Neural cell (in vitro differentiated cells): ENCODE measurements at regions not wholly inside any gene's neighbourhood (a gene's known extent, or its start where the extent isn't known, plus 50 kb on each side); places are given as distances from the start of the nearest gene placed in this dataset.

Experiments used
- H2AFZ ChIP-seq: fragments of 200-600, 300-800 bp; sonication (generic), shearing (Covaris generic); 2 replicates; pipeline ENCODE4 v1.6.0; 2014; ENCODE audit warnings: low read depth, mild to moderate bottlenecking, antibody characterized with exemption, low read length, moderate library complexity
- H3F3A ChIP-seq: fragments of 200-600 bp; shearing (Covaris generic); 2 replicates; pipeline ENCODE4 v1.6.1; 2016; ENCODE audit warnings: mild to moderate bottlenecking, moderate library complexity, mixed read lengths, antibody characterized with exemption, low read length; ENCODE audit not compliant: insufficient read depth, poor library complexity, severe bottlenecking
- H3K27ac ChIP-seq: fragments of 200-600, 300-800 bp; sonication (generic), shearing (Covaris generic); 2 replicates; pipeline ENCODE4 v1.5.1; 2014; ENCODE audit warnings: mild to moderate bottlenecking, low read length, moderate library complexity
- H3K27me3 ChIP-seq: fragments of 300-800, 200-600 bp; sonication (generic), shearing (Covaris generic); 2 replicates; pipeline ENCODE4 v1.6.0; 2014; ENCODE audit warnings: mild to moderate bottlenecking, low read depth, low read length, moderate library complexity; ENCODE audit not compliant: insufficient read depth
- H3K36me3 ChIP-seq: fragments of 300-800, 200-600 bp; sonication (generic), shearing (Covaris generic); 2 replicates; pipeline ENCODE4 v1.5.1; 2014; ENCODE audit warnings: mild to moderate bottlenecking, antibody characterized with exemption, low read length, moderate library complexity; ENCODE audit not compliant: insufficient read depth
- H3K4me2 ChIP-seq: fragments of 300-800, 200-600 bp; sonication (generic), shearing (Covaris generic); 2 replicates; pipeline ENCODE4 v1.6.0; 2014; ENCODE audit warnings: mild to moderate bottlenecking, low read length
- H3K4me3 ChIP-seq: fragments of 300-800, 200-600 bp; sonication (generic), shearing (Covaris generic); 2 replicates; pipeline ENCODE4 v1.5.1; 2014; ENCODE audit warnings: mild to moderate bottlenecking, low read length, moderate library complexity
- H3K79me2 ChIP-seq: fragments of 200-600 bp; shearing (Covaris generic); replicated peaks from 2 replicates; pipeline ENCODE4 v1.6.0; 2014; ENCODE audit warnings: mild to moderate bottlenecking, low read length, moderate library complexity; ENCODE audit not compliant: insufficient read depth
- H3K9ac ChIP-seq: fragments of 300-800, 200-600 bp; sonication (generic), shearing (Covaris generic); 2 replicates; pipeline ENCODE4 v1.6.1; 2016; ENCODE audit warnings: mild to moderate bottlenecking, low read length, mixed read lengths
- H3K9me2 ChIP-seq: fragments of 200-600 bp; shearing (Covaris generic); 2 replicates; pipeline ENCODE4 v1.6.1; 2016; ENCODE audit warnings: mild to moderate bottlenecking, low read length, mixed read lengths; ENCODE audit not compliant: insufficient read depth
- H3K9me3 ChIP-seq: fragments of 200-600, 300-800 bp; sonication (generic), shearing (Covaris generic); 2 replicates; pipeline ENCODE4 v1.6.1; 2016; ENCODE audit warnings: mild to moderate bottlenecking, mixed run types, low read length, moderate library complexity, mixed read lengths
- H4K20me1 ChIP-seq: fragments of 200-600 bp; shearing (Covaris generic); 2 replicates; pipeline ENCODE4 v1.6.1; 2016; ENCODE audit warnings: mild to moderate bottlenecking, mixed run types; ENCODE audit not compliant: insufficient read depth
- EP300 ChIP-seq: fragments of 450-650 bp; conservative IDR thresholded peaks from 2 replicates; pipeline ENCODE4 v1.6.1; 2014; ENCODE audit warnings: antibody characterized with exemption, mild to moderate bottlenecking, moderate library complexity; ENCODE audit not compliant: poor library complexity, severe bottlenecking
- EZH2 ChIP-seq: fragments of 200-600, 300-800 bp; shearing (Covaris generic), sonication (generic); IDR thresholded peaks from 2 replicates; pipeline ENCODE4 v1.6.1; 2014; ENCODE audit warnings: antibody characterized with exemption, low read length, borderline replicate concordance, mild to moderate bottlenecking; ENCODE audit not compliant: insufficient read depth, poor library complexity, severe bottlenecking
- MXI1 ChIP-seq: fragments of 450-650 bp; conservative IDR thresholded peaks from 2 replicates; pipeline ENCODE4 v1.6.1; 2014; ENCODE audit warnings: antibody characterized with exemption, mild to moderate bottlenecking; ENCODE audit not compliant: poor library complexity, severe bottlenecking
- POLR2AphosphoS5 ChIP-seq: IDR thresholded peaks from 2 replicates; pipeline ENCODE4 v1.6.1; 2012
- RAD21 ChIP-seq: fragments of 450-650 bp; conservative IDR thresholded peaks from 2 replicates; pipeline ENCODE4 v1.6.1; 2014; ENCODE audit warnings: antibody characterized with exemption, mild to moderate bottlenecking, moderate library complexity
- REST ChIP-seq: IDR thresholded peaks from 2 replicates; pipeline ENCODE4 v1.6.1; 2012; ENCODE audit warnings: borderline replicate concordance
- SMC3 ChIP-seq: fragments of 450-650 bp; conservative IDR thresholded peaks from 2 replicates; pipeline ENCODE4 v1.6.1; 2014; ENCODE audit warnings: antibody characterized with exemption, mild to moderate bottlenecking, moderate library complexity; ENCODE audit not compliant: poor library complexity
- TAF1 ChIP-seq: IDR thresholded peaks from 2 replicates; pipeline ENCODE4 v1.6.1; 2012; ENCODE audit warnings: low read depth
- TF ChIP-seq, protein P1 (sequence below): fragments of 450-650 bp; IDR thresholded peaks from 2 replicates; pipeline ENCODE4 v1.5.1; 2014; ENCODE audit warnings: antibody characterized with exemption, mild to moderate bottlenecking, moderate library complexity; ENCODE audit not compliant: poor library complexity, severe bottlenecking

GRCh38 chr3:81307221-81307620, 454.2 kb downstream of the GBE1 start:
- Histone ChIP-seq H3K4me3 (no peak overlapping the region), H3K4me2 (no peak overlapping the region), H4K20me1 (no peaks in the 10 kb centered on the region), H3K27ac (no peak overlapping the region), H3K36me3 (no peaks in the 10 kb centered on the region), H2AFZ (no peak overlapping the region), H3K9me3 (no peaks in the 10 kb centered on the region), H3K9ac (no peak overlapping the region), H3K27me3 (no peaks in the 10 kb centered on the region), H3K79me2 (no peaks in the 10 kb centered on the region), H3F3A (peaks cover 5% of the 10 kb centered on the region), H3K9me2 (no peaks in the 10 kb centered on the region)
- no peak for TF ChIP-seq MXI1
- TF ChIP-seq TAF1: no peak
- peak; percentile 73 for TF ChIP-seq EP300
- TF ChIP-seq RAD21: no peak
- peak; percentile 57 for TF ChIP-seq POLR2AphosphoS5

GRCh38 chr3:81303321-81303720, 458.1 kb downstream of the GBE1 start:
- H3K27ac ChIP-seq: peak overlapping the region; percentile 38
- peaks cover 5% of the 10 kb centered on the region for H3F3A ChIP-seq
- no peaks in the 10 kb centered on the region for H4K20me1 ChIP-seq
- no peaks in the 10 kb centered on the region for H3K9me2 ChIP-seq
- TF ChIP-seq EP300 (peak; percentile 62), POLR2AphosphoS5 (peak; percentile 64), REST (no peak), RAD21 (no peak)
- H3K4me2 ChIP-seq: peak overlapping the region; percentile 8
- no peaks in the 10 kb centered on the region for H3K36me3 ChIP-seq
- no peaks in the 10 kb centered on the region for H3K9me3 ChIP-seq
- no peaks in the 10 kb centered on the region for H3K79me2 ChIP-seq
- no peak overlapping the region for H3K9ac ChIP-seq
- peak overlapping the region; percentile 31 for H3K4me3 ChIP-seq
- H2AFZ ChIP-seq: no peak overlapping the region
- no peaks in the 10 kb centered on the region for H3K27me3 ChIP-seq

DNA sequence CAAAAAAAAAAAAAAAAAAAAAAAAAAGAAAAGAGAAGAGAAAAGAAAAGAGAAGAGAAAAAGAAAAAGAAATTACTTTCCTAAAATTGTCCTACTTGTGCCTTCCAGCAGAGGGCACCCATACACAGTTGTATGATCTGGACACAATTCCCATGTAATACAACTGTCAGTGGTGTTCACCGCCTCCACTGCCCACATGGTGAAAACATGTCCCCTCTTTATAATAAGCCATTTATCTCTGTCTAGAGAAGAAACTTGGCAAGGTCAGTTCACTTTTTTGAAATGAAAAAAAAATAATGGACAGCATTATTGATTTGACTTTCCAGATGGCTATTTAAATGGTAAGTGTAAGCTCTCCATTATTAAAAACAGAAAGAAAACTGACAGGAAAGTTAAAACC, 459.4 kb downstream of the GBE1 start:
- H3K4me3 ChIP-seq: no peak overlapping the region

More for the DNA sequence above, 459.4 kb downstream of the GBE1 start:
- Histone ChIP-seq H4K20me1 (no peaks in the 10 kb centered on the region), H3K9me2 (no peaks in the 10 kb centered on the region), H2AFZ (no peak overlapping the region), H3F3A (peaks cover 5% of the 10 kb centered on the region), H3K27ac (no peak overlapping the region), H3K36me3 (no peaks in the 10 kb centered on the region), H3K9ac (no peak overlapping the region), H3K27me3 (no peaks in the 10 kb centered on the region), H3K9me3 (no peaks in the 10 kb centered on the region), H3K4me2 (no peak overlapping the region), H3K79me2 (no peaks in the 10 kb centered on the region)
- TF ChIP-seq SMC3 (peak; percentile 47), REST (no peak), EZH2 (no peak), RAD21 (peak; percentile 67), TAF1 (no peak), EP300 (no peak), MXI1 (no peak), POLR2AphosphoS5 (no peak)
- TF ChIP-seq, protein P1, sequence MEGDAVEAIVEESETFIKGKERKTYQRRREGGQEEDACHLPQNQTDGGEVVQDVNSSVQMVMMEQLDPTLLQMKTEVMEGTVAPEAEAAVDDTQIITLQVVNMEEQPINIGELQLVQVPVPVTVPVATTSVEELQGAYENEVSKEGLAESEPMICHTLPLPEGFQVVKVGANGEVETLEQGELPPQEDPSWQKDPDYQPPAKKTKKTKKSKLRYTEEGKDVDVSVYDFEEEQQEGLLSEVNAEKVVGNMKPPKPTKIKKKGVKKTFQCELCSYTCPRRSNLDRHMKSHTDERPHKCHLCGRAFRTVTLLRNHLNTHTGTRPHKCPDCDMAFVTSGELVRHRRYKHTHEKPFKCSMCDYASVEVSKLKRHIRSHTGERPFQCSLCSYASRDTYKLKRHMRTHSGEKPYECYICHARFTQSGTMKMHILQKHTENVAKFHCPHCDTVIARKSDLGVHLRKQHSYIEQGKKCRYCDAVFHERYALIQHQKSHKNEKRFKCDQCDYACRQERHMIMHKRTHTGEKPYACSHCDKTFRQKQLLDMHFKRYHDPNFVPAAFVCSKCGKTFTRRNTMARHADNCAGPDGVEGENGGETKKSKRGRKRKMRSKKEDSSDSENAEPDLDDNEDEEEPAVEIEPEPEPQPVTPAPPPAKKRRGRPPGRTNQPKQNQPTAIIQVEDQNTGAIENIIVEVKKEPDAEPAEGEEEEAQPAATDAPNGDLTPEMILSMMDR: peak; percentile 60
